Ishikawa (cell line): ENCODE measurements at regions not wholly inside any gene's neighbourhood (a gene's known extent, or its start where the extent isn't known, plus 50 kb on each side); places are given as distances from the start of the nearest gene placed in this dataset.

ENCODE experiments used
- CEBPB ChIP-seq: IDR thresholded peaks from 2 replicates; pipeline ENCODE4 v1.6.1; 2012
- CREB1 ChIP-seq: IDR thresholded peaks from 2 replicates; pipeline ENCODE4 v1.6.1; 2012; ENCODE audit warnings: low read depth
- EGR1 ChIP-seq: IDR thresholded peaks from 2 replicates; pipeline ENCODE4 v1.6.1; 2012
- EP300 ChIP-seq: IDR thresholded peaks from 2 replicates; pipeline ENCODE4 v1.6.1; 2012; ENCODE audit warnings: borderline replicate concordance
- MAX ChIP-seq: IDR thresholded peaks from 2 replicates; pipeline ENCODE4 v1.6.1; 2012
- NFIC ChIP-seq: IDR thresholded peaks from 2 replicates; pipeline ENCODE4 v1.6.1; 2012
- REST ChIP-seq: IDR thresholded peaks from 2 replicates; pipeline ENCODE4 v1.6.1; 2012; ENCODE audit warnings: low read depth, mild to moderate bottlenecking
- TAF1 ChIP-seq: IDR thresholded peaks from 2 replicates; pipeline ENCODE4 v1.6.1; 2012; ENCODE audit warnings: low read depth, mild to moderate bottlenecking
- TCF12 ChIP-seq: IDR thresholded peaks from 2 replicates; pipeline ENCODE4 v1.6.1; 2012; ENCODE audit warnings: low read depth
- TEAD4 ChIP-seq: IDR thresholded peaks from 2 replicates; pipeline ENCODE4 v1.6.1; 2012
- USF1 ChIP-seq: IDR thresholded peaks from 2 replicates; pipeline ENCODE4 v1.6.1; 2012
- YY1 ChIP-seq: IDR thresholded peaks from 2 replicates; pipeline ENCODE4 v1.6.1; 2012; ENCODE audit warnings: low read depth

- TF ChIP-seq REST (no peak), USF1 (no peak), EP300 (no peak), YY1 (no peak), TAF1 (no peak), CEBPB (no peak), MAX (no peak), CREB1 (no peak), NFIC (no peak), TEAD4 (no peak), EGR1 (no peak), TCF12 (no peak)
Observed at GRCh38 chr2:59066787-59067399, 825.8 kb upstream of the FANCL start.
